Astrocyte (in vitro differentiated cells and primary cell): ENCODE measurements at regions not wholly inside any gene's neighbourhood (a gene's known extent, or its start where the extent isn't known, plus 50 kb on each side); places are given as distances from the start of the nearest gene placed in this dataset.

Source experiments
- CTCF ChIP-seq: IDR thresholded peaks from 2 replicates; pipeline ENCODE4 v1.5.1; 2011; ENCODE audit warnings: low read depth, mild to moderate bottlenecking, inconsistent platforms, low read length, moderate library complexity; ENCODE audit not compliant: insufficient read depth
- EZH2 ChIP-seq: IDR thresholded peaks from 2 replicates; pipeline ENCODE4 v1.6.1; 2012; ENCODE audit warnings: mild to moderate bottlenecking, low read length, inconsistent platforms; ENCODE audit not compliant: insufficient read depth

- no peak for TF ChIP-seq CTCF
- TF ChIP-seq EZH2 = no peak
Observed at GRCh38 chr11:33606762-33607161, 93.9 kb downstream of the C11orf91 start.
